ENCODE measurements at regions not wholly inside any gene's neighbourhood (a gene's known extent, or its start where the extent isn't known, plus 50 kb on each side); places are given as distances from the start of the nearest gene placed in this dataset.
"Not testable (repeated sequence)": the region's sequence is repeated elsewhere in the genome, so short reads cannot be mapped to it uniquely, and the experiment has no call there.

- Mint-ChIP-seq H3K27me3 (no peaks in the 10 kb centered on the region), H3K27ac (no peak overlapping the region), H3K4me3 (no peak overlapping the region), H3K9me3 (no peaks in the 10 kb centered on the region), H3K36me3 (ENCODE audit: low read depth) (no peaks in the 10 kb centered on the region), H3K4me1 (no peaks in the 10 kb centered on the region)
- POLR2A ChIA-PET, result no interaction called here
- CTCF ChIA-PET, result no interaction called here
- DNase-seq, result no peak
These were observed 519.5 kb upstream of the PTCHD4 start for GRCh38 chr6:48630511-48630910.

- Mint-ChIP-seq H3K27me3 (no peaks in the 10 kb centered on the region), H3K4me1 (no peaks in the 10 kb centered on the region), H3K9me3 (peaks cover 3% of the 10 kb centered on the region), H3K4me3 (no peak overlapping the region), H3K36me3 (ENCODE audit: low read depth) (no peaks in the 10 kb centered on the region), H3K27ac (no peak overlapping the region)
- CTCF ChIA-PET, result no interaction called here
- POLR2A ChIA-PET, result no interaction called here
- DNase-seq, result no peak
These were observed 517.3 kb upstream of the PTCHD4 start for GRCh38 chr6:48628316-48628715.

GRCh38 chr6:48626421-48626820 is 515.4 kb upstream of the PTCHD4 start:
- Mint-ChIP-seq H3K4me1 (no peaks in the 10 kb centered on the region), H3K4me3 (no peak overlapping the region), H3K9me3 (peaks cover 3% of the 10 kb centered on the region), H3K27me3 (no peaks in the 10 kb centered on the region), H3K36me3 (ENCODE audit: low read depth) (no peaks in the 10 kb centered on the region), H3K27ac (no peak overlapping the region)
- no peak for DNase-seq
- POLR2A ChIA-PET, result no interaction called here
- CTCF ChIA-PET, result no interaction called here

GRCh38 chr6:48624631-48625030 is 513.6 kb upstream of the PTCHD4 start:
- Mint-ChIP-seq H3K27ac (no peak overlapping the region), H3K4me1 (no peaks in the 10 kb centered on the region), H3K27me3 (no peaks in the 10 kb centered on the region), H3K9me3 (peaks cover 3% of the 10 kb centered on the region), H3K36me3 (ENCODE audit: low read depth) (no peaks in the 10 kb centered on the region), H3K4me3 (no peak overlapping the region)
- CTCF ChIA-PET, result no interaction called here
- no peak for DNase-seq
- POLR2A ChIA-PET, result no interaction called here

GRCh38 chr6:48619771-48620170 is 508.8 kb upstream of the PTCHD4 start:
- POLR2A ChIA-PET, result no interaction called here
- no peaks in the 10 kb centered on the region for H3K36me3 Mint-ChIP-seq (ENCODE audit: low read depth)
- H3K4me1 Mint-ChIP-seq, result no peaks in the 10 kb centered on the region
- CTCF ChIA-PET, result no interaction called here
- no peak overlapping the region for H3K4me3 Mint-ChIP-seq
- peaks cover 4% of the 10 kb centered on the region for H3K9me3 Mint-ChIP-seq
- H3K27ac Mint-ChIP-seq, result no peak overlapping the region
- no peak for DNase-seq
- no peaks in the 10 kb centered on the region for H3K27me3 Mint-ChIP-seq

GRCh38 chr6:48615041-48615440 is 504.0 kb upstream of the PTCHD4 start:
- ChIA-PET CTCF (no interaction called here), POLR2A (no interaction called here)
- no peak for DNase-seq
- Mint-ChIP-seq H3K27ac (no peak overlapping the region), H3K36me3 (ENCODE audit: low read depth) (no peaks in the 10 kb centered on the region), H3K27me3 (no peaks in the 10 kb centered on the region), H3K9me3 (peaks cover 2% of the 10 kb centered on the region), H3K4me3 (no peak overlapping the region), H3K4me1 (no peaks in the 10 kb centered on the region)

GRCh38 chr6:48614326-48614725 is 503.3 kb upstream of the PTCHD4 start:
- DNase-seq, result no peak
- H3K27ac Mint-ChIP-seq, result no peak overlapping the region
- no peak overlapping the region for H3K4me3 Mint-ChIP-seq
- no peaks in the 10 kb centered on the region for H3K36me3 Mint-ChIP-seq (ENCODE audit: low read depth)
- ChIA-PET CTCF (no interaction called here), POLR2A (no interaction called here)
- H3K27me3 Mint-ChIP-seq, result no peaks in the 10 kb centered on the region
- peaks cover 3% of the 10 kb centered on the region for H3K9me3 Mint-ChIP-seq
- no peaks in the 10 kb centered on the region for H3K4me1 Mint-ChIP-seq

GRCh38 chr6:48613231-48613949 is 502.4 kb upstream of the PTCHD4 start:
- POLR2A ChIA-PET, result no interaction called here
- CTCF ChIA-PET, result no interaction called here
- Mint-ChIP-seq H3K36me3 (ENCODE audit: low read depth) (no peaks in the 10 kb centered on the region), H3K9me3 (peaks cover 3% of the 10 kb centered on the region), H3K27ac (no peak overlapping the region), H3K4me1 (no peaks in the 10 kb centered on the region), H3K27me3 (no peaks in the 10 kb centered on the region), H3K4me3 (no peak overlapping the region)
- no peak for DNase-seq

- Mint-ChIP-seq H3K4me3 (no peak overlapping the region), H3K27me3 (no peaks in the 10 kb centered on the region), H3K27ac (no peak overlapping the region), H3K36me3 (ENCODE audit: low read depth) (no peaks in the 10 kb centered on the region), H3K4me1 (no peaks in the 10 kb centered on the region), H3K9me3 (peaks cover 7% of the 10 kb centered on the region)
- CTCF ChIA-PET, result no interaction called here
- no peak for DNase-seq
- POLR2A ChIA-PET, result no interaction called here
These were observed 500.3 kb upstream of the PTCHD4 start for GRCh38 chr6:48611332-48611731.

GRCh38 chr6:48610846-48611245 is 499.8 kb upstream of the PTCHD4 start:
- POLR2A ChIA-PET, result no interaction called here
- no peaks in the 10 kb centered on the region for H3K27me3 Mint-ChIP-seq

GRCh38 chr6:48606618-48607017 is 495.6 kb upstream of the PTCHD4 start:
- no peak overlapping the region for H3K4me3 Mint-ChIP-seq
- peaks cover 5% of the 10 kb centered on the region for H3K9me3 Mint-ChIP-seq
- no peaks in the 10 kb centered on the region for H3K27me3 Mint-ChIP-seq
- H3K4me1 Mint-ChIP-seq, result no peaks in the 10 kb centered on the region
- no peaks in the 10 kb centered on the region for H3K36me3 Mint-ChIP-seq (ENCODE audit: low read depth)
- ChIA-PET CTCF (no interaction called here), POLR2A (no interaction called here)
- no peak for DNase-seq
- no peak overlapping the region for H3K27ac Mint-ChIP-seq

More at GRCh38 chr6:48610846-48611245, 499.8 kb upstream of the PTCHD4 start:
- Mint-ChIP-seq H3K36me3 (ENCODE audit: low read depth) (no peaks in the 10 kb centered on the region), H3K4me1 (no peaks in the 10 kb centered on the region), H3K27ac (no peak overlapping the region), H3K9me3 (peaks cover 5% of the 10 kb centered on the region), H3K4me3 (no peak overlapping the region)
- no peak for DNase-seq
- CTCF ChIA-PET, result no interaction called here

- DNase-seq, result no peak
- Mint-ChIP-seq H3K36me3 (ENCODE audit: low read depth) (no peaks in the 10 kb centered on the region), H3K27ac (no peak overlapping the region), H3K27me3 (no peaks in the 10 kb centered on the region), H3K9me3 (peaks cover 3% of the 10 kb centered on the region), H3K4me3 (no peak overlapping the region), H3K4me1 (no peaks in the 10 kb centered on the region)
- CTCF ChIA-PET, result no interaction called here
- POLR2A ChIA-PET, result no interaction called here
These were observed 487.0 kb upstream of the PTCHD4 start for GRCh38 chr6:48597951-48598350.

- ChIA-PET CTCF (no interaction called here), POLR2A (no interaction called here)
- Mint-ChIP-seq H3K27ac (no peak overlapping the region), H3K4me1 (no peaks in the 10 kb centered on the region), H3K36me3 (ENCODE audit: low read depth) (no peaks in the 10 kb centered on the region), H3K4me3 (no peak overlapping the region), H3K27me3 (no peaks in the 10 kb centered on the region), H3K9me3 (peaks cover 9% of the 10 kb centered on the region)
- DNase-seq, result no peak
These were observed 485.8 kb upstream of the PTCHD4 start for GRCh38 chr6:48596830-48597229.

- CTCF ChIA-PET; H3K4me1 Mint-ChIP-seq; H3K4me3 Mint-ChIP-seq; H3K27me3 Mint-ChIP-seq; H3K36me3 Mint-ChIP-seq (ENCODE audit: low read depth); DNase-seq; POLR2A ChIA-PET; H3K27ac Mint-ChIP-seq; H3K9me3 Mint-ChIP-seq: not testable (repeated sequence)
These were observed 480.2 kb upstream of the PTCHD4 start for GRCh38 chr6:48591158-48591557.

- POLR2A ChIA-PET, result no interaction called here
These were observed 473.8 kb upstream of the PTCHD4 start for GRCh38 chr6:48584846-48585245.

More at GRCh38 chr6:48584846-48585245, 473.8 kb upstream of the PTCHD4 start:
- Mint-ChIP-seq H3K36me3 (ENCODE audit: low read depth) (no peaks in the 10 kb centered on the region), H3K27me3 (no peaks in the 10 kb centered on the region), H3K27ac (no peak overlapping the region), H3K4me1 (no peaks in the 10 kb centered on the region), H3K9me3 (no peaks in the 10 kb centered on the region), H3K4me3 (no peak overlapping the region)
- CTCF ChIA-PET, result no interaction called here
- no peak for DNase-seq

All from activated CD4-positive, alpha-beta memory T cell treated with anti-CD3 and anti-CD28 coated beads, Interleukin-2, amount 10 ng/mL, durations not matched to agents 7 days and 5 days (primary cell).